T-helper 1 cell treated with Interleukin-12 subunit alpha and Interleukin-12 subunit beta and Interleukin-4 antibody, amounts not matched to agents 30 μg/mL and 1 μg/mL, for 36 hours (primary cell): ENCODE measurements at regions not wholly inside any gene's neighbourhood (a gene's known extent, or its start where the extent isn't known, plus 50 kb on each side); places are given as distances from the start of the nearest gene placed in this dataset.
"Not testable (repeated sequence)": the region's sequence is repeated elsewhere in the genome, so short reads cannot be mapped to it uniquely, and the experiment has no call there.

Experiments
- H3K27ac Mint-ChIP-seq: one replicate; pipeline ENCODE4 v1.8.0; 2021; ENCODE audit warnings: mild to moderate bottlenecking, mixed read lengths
- H3K27me3 Mint-ChIP-seq: one replicate; pipeline ENCODE4 v1.8.0; 2021; ENCODE audit warnings: low read depth, mixed read lengths
- H3K36me3 Mint-ChIP-seq: one replicate; pipeline ENCODE4 v1.8.0; 2021; ENCODE audit warnings: low read depth, mixed read lengths
- H3K4me1 Mint-ChIP-seq: one replicate; pipeline ENCODE4 v1.8.0; 2021; ENCODE audit warnings: low read depth, mixed read lengths
- H3K4me3 Mint-ChIP-seq: one replicate; pipeline ENCODE4 v1.8.0; 2021; ENCODE audit warnings: mild to moderate bottlenecking, moderate library complexity, mixed read lengths
- H3K9me3 Mint-ChIP-seq: one replicate; pipeline ENCODE4 v1.8.0; 2021; ENCODE audit warnings: mixed read lengths

DNA sequence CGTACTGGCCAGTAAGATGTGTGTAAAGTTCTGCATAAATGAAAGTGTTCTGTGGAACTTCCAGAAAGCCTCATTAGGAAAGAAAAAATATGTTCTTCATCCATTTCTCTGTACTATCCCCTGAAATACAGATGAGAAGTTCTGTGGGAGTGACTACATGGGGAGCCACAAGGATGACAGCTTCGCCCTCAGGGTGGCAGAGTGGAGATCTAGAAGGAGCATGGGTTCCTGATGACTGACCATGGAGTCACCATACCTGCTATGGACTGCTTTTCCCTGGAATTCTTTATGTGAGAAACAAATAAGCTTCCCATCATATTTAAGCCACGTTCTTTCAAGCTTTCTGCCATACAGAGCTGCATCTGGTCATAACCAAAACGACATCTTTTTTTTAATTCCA is 113.9 kb upstream of the RGS1 start:
- Mint-ChIP-seq H3K4me3 (no peak overlapping the region), H3K27ac (no peak overlapping the region), H3K9me3 (no peaks in the 10 kb centered on the region), H3K36me3 (no peaks in the 10 kb centered on the region), H3K4me1 (no peaks in the 10 kb centered on the region), H3K27me3 (peaks cover 8% of the 10 kb centered on the region)

DNA sequence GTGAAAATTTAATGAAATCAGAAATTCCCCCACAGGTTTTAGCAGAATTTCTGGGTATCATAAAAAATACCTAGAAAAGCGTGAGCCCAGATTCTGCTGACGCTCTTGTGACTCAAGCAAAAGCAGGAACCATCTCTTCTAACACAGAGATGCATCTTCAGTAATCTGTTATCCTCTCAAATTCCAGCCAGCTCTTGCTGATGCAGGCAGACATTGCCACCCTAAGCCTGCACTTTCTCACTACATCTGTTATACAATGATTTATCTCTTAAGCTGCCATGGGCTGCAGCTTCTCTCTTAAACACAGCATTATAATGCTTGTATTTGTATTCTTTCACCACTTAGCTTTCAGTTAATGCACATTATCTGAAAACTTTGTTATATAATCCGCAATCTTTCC is 113.0 kb upstream of the RGS1 start:
- no peak overlapping the region for H3K4me3 Mint-ChIP-seq
- H3K27ac Mint-ChIP-seq = no peak overlapping the region
- no peaks in the 10 kb centered on the region for H3K36me3 Mint-ChIP-seq
- H3K4me1 Mint-ChIP-seq = no peaks in the 10 kb centered on the region
- peaks cover 12% of the 10 kb centered on the region for H3K27me3 Mint-ChIP-seq
- H3K9me3 Mint-ChIP-seq = no peaks in the 10 kb centered on the region

DNA sequence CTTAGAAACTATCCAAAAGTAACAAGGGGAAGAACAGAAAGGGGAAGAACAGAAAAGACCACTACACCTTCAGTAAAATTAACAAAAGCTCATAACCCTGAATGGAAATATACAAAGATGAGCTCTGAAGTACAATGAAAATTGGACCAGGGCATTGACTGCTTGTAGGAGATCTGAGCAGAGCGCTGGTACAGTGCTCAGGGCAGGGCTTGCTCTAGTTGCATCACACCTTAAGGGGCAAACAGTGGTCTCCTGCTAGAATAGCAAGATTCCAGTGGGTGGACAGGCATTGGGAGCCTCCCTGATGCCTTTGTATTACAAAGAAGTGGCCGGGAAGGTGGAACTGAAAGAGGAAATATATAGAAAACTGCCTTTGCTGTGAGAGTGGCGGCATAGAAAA is 111.9 kb upstream of the RGS1 start:
- Mint-ChIP-seq H3K27ac (no peak overlapping the region), H3K4me3 (no peak overlapping the region), H3K9me3 (no peaks in the 10 kb centered on the region), H3K27me3 (peaks cover 18% of the 10 kb centered on the region), H3K4me1 (no peaks in the 10 kb centered on the region), H3K36me3 (no peaks in the 10 kb centered on the region)

DNA sequence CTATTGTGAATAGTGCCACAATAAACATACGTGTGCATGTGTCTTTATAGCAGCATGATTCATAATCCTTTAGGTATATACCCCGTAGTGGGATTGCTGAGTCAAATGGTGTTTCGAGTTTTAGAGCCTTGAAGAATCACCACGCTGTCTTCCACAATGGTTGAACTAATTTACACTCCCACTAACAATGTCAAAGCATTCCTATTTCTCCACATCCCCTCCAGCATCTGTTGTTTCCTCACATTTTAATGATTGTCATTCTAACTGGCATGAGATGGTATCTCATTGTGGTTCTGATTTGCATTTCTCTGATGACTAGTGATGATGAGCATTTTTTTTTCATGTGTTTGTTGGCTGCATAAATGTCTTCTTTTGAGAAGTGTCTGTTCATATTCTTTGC is 110.4 kb upstream of the RGS1 start:
- H3K4me1 Mint-ChIP-seq, H3K27ac Mint-ChIP-seq, H3K36me3 Mint-ChIP-seq, H3K4me3 Mint-ChIP-seq, H3K9me3 Mint-ChIP-seq: not testable (repeated sequence)
- H3K27me3 Mint-ChIP-seq = peaks cover 33% of the 10 kb centered on the region

DNA sequence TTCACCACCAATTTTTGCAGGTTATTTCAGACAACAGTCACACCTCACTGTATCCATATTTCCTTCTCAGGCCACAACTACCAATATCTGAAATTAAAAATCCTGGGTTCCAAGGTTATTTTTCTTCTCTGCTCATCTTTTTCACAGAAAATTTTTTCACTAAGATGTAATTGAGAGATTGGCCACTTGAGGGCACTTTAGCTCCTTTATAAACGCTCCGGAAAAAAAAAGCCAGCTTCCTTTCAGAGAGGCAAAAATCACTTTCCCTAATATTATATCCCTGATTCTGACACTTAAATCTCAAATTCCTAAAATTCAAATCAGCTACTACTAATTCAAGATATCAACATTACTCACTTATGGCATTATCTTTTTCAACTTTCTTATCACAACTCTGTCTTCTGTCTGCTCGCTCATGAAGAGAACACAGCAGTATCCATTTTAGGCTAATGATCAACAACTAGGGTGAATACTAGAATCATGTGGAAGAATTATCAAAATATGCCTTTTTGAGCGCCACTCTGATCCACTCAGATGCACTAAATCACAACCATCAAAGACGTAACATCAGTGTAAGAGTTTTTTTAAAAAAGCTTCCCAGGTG is 101.4 kb upstream of the RGS1 start:
- H3K36me3 Mint-ChIP-seq = no peaks in the 10 kb centered on the region
- H3K9me3 Mint-ChIP-seq = no peaks in the 10 kb centered on the region
- H3K27ac Mint-ChIP-seq = no peak overlapping the region
- peaks cover 20% of the 10 kb centered on the region for H3K27me3 Mint-ChIP-seq
- H3K4me1 Mint-ChIP-seq = no peaks in the 10 kb centered on the region
- H3K4me3 Mint-ChIP-seq = no peak overlapping the region

DNA sequence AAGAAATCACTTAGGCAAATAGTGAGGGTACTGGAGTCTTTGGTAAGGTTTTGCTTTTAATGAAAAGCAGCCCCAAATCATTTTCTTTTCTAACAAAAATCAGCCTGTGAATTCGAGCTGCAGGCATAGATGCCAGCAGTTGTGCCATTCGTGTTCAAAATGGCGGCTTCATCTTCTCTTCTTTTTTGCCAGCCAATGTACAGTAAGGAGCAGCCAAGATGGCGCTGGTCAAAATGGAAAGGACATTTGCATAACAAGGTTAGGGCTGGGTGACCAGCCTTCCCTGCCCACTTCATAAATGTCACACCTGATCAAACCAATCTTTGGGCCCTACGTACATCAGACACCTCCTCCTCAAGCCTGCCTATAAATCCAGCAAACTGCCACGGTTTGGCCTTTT is 100.2 kb upstream of the RGS1 start:
- Mint-ChIP-seq H3K4me1 (peaks cover 2% of the 10 kb centered on the region), H3K4me3 (no peak overlapping the region), H3K36me3 (no peaks in the 10 kb centered on the region), H3K27me3 (peaks cover 9% of the 10 kb centered on the region), H3K9me3 (no peaks in the 10 kb centered on the region), H3K27ac (no peak overlapping the region)

DNA sequence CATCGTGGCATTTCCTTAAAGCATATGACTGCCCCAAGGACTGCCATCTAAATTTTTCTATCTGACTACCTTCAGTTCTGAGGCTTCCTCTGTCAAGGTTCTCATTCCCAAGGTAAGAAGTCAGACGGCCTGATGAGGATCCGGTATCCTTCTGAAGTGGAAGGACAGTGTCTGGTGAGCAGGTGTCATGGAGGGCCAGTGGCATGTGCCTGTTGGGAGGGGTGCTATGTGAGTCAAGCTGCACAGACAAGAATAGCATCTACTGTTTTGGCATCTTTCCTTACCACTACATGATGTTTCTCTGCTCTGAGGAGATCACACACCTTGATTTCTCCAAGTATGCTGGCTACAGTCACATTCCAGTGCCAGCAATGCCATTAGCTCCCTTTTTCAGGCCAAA is 99.6 kb upstream of the RGS1 start:
- H3K36me3 Mint-ChIP-seq = no peaks in the 10 kb centered on the region
- H3K9me3 Mint-ChIP-seq = no peaks in the 10 kb centered on the region
- H3K27ac Mint-ChIP-seq = no peak overlapping the region
- peaks cover 7% of the 10 kb centered on the region for H3K27me3 Mint-ChIP-seq
- H3K4me3 Mint-ChIP-seq = no peak overlapping the region
- peaks cover 2% of the 10 kb centered on the region for H3K4me1 Mint-ChIP-seq

DNA sequence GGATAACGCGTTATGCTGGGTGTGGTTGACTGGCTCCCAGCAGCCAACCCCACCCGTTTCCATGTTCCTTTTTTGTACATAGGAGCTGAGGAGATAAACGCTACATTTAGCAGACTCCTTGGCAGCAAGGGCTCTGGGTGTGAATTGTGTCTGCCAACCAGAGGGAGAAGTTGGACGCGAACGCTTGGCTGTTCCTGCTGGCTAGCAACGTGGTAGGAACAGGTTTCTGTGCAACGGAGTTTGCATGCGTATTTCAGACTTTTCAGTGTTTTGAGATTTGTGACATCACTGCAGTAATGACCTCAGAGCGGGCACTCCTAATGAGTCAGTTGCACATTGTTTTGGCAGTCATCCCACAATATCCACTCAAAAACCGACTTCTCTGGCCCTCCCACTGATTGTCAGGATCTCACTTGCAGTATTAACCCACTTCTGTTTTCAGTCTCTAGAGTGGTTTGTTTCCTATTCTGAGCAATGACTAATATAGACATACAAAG is 98.7 kb upstream of the RGS1 start:
- H3K36me3 Mint-ChIP-seq = no peaks in the 10 kb centered on the region
- peaks cover 7% of the 10 kb centered on the region for H3K27me3 Mint-ChIP-seq
- H3K9me3 Mint-ChIP-seq = no peaks in the 10 kb centered on the region
- H3K4me1 Mint-ChIP-seq = peaks cover 2% of the 10 kb centered on the region
- no peak overlapping the region for H3K4me3 Mint-ChIP-seq
- H3K27ac Mint-ChIP-seq = no peak overlapping the region

DNA sequence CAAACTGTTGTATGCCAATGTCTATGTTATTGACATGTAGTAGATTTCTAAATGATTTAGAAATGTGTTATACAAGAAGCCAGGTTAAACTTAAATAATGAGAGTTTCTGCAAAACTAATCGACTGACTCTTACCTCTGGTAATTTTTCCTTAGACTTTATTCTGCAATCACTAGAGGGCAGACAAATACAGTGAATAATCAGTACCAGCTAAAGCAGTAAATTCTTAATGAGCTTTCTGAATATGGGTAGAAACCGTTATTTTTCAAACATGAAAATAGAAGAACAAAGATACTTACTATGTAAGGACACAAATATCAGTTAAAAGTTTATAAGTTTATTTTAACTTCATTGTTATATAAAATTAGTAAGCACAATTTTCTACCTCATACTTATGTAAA is 97.9 kb upstream of the RGS1 start:
- peaks cover 2% of the 10 kb centered on the region for H3K4me1 Mint-ChIP-seq
- no peak overlapping the region for H3K27ac Mint-ChIP-seq
- peaks cover 7% of the 10 kb centered on the region for H3K27me3 Mint-ChIP-seq
- H3K36me3 Mint-ChIP-seq = no peaks in the 10 kb centered on the region
- H3K4me3 Mint-ChIP-seq = no peak overlapping the region
- no peaks in the 10 kb centered on the region for H3K9me3 Mint-ChIP-seq

DNA sequence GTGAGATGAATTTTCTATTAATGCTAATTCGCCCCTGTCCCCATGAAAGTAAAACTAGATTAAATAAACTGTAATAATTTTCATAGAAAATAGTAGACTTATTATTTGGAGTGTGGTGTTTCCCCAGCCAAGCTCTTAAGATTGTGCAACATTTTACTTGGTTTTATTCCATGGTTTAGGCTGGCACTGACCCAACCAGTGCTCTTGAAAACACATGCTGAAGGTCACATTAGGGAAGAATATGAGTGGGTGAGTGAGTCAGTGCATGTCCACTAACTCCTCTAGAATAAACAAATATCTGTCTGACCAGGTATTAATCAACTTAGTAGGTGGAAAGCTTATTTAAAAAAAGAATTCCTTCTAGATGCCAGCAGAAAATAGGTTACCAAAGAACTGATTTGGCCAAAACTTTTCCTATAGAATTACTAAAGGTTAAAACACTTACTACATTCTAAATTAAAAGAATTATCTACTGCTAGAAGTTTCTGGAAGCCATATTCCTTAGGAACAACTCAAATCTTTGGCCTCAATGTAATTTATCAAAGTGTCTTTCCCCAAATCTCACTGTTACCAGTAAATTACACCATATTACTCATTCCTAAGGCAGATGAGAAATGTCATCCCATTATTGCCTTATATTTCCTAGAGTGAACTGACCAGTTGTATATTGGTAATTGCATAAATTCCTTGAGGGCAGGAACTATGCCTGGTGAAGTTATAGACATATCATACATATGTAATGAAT is 89.7 kb upstream of the RGS1 start:
- Mint-ChIP-seq H3K4me3 (no peak overlapping the region), H3K36me3 (no peaks in the 10 kb centered on the region), H3K27ac (no peak overlapping the region), H3K4me1 (peaks cover 5% of the 10 kb centered on the region), H3K27me3 (no peaks in the 10 kb centered on the region), H3K9me3 (peaks cover 5% of the 10 kb centered on the region)

DNA sequence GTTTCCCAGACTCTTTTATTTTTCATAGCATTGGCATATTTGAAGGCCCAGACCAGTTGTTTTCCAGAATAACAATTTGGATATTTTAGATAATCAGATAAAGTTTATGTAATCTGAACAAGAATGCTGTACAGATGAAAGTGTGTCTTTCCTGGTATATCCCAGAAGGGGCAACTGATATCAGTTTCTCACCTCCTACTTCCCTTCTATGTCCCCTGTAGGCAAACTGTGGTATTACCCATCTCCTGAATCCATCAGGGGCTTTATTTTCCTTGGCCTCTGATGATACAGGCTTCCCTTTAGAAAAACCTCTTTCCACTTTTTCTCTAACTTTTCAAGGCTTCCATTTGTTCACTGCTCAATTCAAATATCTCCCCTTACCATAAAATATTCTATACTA is 87.5 kb upstream of the RGS1 start:
- Mint-ChIP-seq H3K36me3 (no peaks in the 10 kb centered on the region), H3K4me3 (no peak overlapping the region), H3K27ac (no peak overlapping the region), H3K27me3 (no peaks in the 10 kb centered on the region), H3K4me1 (peaks cover 5% of the 10 kb centered on the region), H3K9me3 (peaks cover 5% of the 10 kb centered on the region)

DNA sequence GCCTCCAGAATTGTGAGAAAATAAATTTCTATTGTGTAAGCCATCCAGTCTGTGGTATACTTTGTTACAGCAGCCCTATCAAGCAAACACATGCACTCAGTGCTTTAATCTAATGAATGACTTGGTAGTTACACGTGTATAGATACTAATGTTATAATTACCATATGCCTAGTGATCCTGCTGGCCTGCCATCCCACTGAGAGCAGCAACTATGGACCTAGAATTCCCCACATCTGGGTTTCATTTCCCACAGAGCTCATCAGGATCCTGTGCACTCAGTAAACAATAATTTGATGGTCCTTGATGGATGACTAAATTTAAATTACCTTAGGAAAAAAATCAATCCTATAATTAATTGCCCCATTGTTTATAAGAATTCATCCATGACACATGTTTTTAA is 86.5 kb upstream of the RGS1 start:
- Mint-ChIP-seq H3K36me3 (no peaks in the 10 kb centered on the region), H3K9me3 (peaks cover under 1% of the 10 kb centered on the region), H3K4me1 (peaks cover 5% of the 10 kb centered on the region), H3K4me3 (no peak overlapping the region), H3K27me3 (no peaks in the 10 kb centered on the region), H3K27ac (no peak overlapping the region)

DNA sequence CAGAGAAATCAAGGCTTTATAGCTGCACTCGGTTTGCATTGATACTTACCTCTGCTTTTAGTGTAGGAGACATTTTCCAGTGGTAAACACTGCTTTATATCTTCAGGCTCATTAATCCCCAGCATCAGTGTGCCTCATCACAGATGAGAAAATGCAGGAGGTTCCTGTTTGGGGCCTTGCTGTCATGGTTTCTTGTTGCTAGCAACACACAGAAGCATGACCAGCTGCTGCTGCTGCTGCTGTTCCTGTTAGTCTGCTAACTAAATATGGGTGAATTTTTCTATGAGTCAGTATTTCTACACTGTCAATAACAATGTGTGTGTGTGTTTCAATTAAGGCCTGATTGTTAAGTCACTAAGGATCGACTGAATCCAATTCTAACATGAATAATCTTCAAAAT is 85.8 kb upstream of the RGS1 start:
- H3K27ac Mint-ChIP-seq = no peak overlapping the region
- no peaks in the 10 kb centered on the region for H3K9me3 Mint-ChIP-seq
- H3K4me1 Mint-ChIP-seq = peaks cover 5% of the 10 kb centered on the region

DNA sequence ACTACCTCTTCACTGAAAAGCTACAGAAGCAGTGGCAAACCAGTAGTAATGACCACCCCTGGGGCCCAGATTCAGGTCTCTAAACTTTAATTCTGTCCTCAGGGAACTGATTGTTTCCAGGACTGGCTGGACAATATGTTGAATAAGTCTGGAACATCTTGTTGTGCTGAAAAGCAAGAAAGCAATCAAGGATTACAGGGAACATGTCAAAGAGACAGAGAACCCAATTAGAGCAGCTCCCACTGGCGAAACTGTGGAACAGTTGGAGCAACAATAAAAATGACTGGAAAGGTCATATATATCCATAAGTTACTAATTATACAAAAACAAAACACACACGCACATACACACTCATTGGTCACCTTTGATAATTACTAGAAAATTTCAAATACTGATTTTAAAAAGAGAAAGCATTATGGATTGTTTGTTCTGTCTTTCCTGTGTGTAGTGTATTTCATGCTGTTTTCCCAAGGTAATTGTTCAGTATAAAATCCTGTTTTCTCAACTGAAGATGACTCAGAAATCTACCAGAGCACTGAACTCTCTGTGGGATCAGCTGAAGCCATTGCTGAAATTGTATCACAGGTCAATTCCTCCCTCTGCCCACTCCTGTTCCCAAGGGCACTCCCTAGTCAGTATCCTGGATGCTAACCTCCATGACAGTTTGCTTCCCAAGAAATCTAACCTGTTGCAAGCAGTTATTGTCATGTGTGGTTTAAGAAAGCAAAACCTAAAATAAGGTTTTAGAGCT is 83.6 kb upstream of the RGS1 start:
- H3K27ac Mint-ChIP-seq = no peak overlapping the region
- no peak overlapping the region for H3K4me3 Mint-ChIP-seq
- no peaks in the 10 kb centered on the region for H3K9me3 Mint-ChIP-seq
- H3K36me3 Mint-ChIP-seq = no peaks in the 10 kb centered on the region
- H3K27me3 Mint-ChIP-seq = no peaks in the 10 kb centered on the region
- peaks cover 5% of the 10 kb centered on the region for H3K4me1 Mint-ChIP-seq

More for the DNA sequence above, 85.8 kb upstream of the RGS1 start:
- H3K27me3 Mint-ChIP-seq = no peaks in the 10 kb centered on the region
- no peaks in the 10 kb centered on the region for H3K36me3 Mint-ChIP-seq
- no peak overlapping the region for H3K4me3 Mint-ChIP-seq

DNA sequence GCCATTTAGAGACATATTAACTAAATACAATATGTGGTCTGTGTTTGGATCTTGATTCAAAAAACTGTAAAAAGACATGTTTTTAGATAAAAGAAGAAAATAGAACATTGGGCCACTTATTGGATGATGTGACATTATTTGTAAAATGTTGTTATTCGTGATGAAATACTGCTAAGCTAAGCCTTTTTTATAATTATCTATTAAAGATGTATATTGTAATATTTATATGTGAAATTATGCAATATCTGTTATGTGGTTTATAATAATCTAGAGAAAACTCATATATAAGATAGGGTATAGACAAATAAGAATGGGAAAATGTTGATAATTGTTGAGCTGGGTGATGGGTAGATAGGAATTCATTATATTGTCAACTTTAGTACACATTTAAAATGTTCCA is 82.0 kb upstream of the RGS1 start:
- Mint-ChIP-seq H3K4me3 (no peak overlapping the region), H3K4me1 (peaks cover 8% of the 10 kb centered on the region), H3K27me3 (no peaks in the 10 kb centered on the region), H3K27ac (no peak overlapping the region), H3K36me3 (no peaks in the 10 kb centered on the region), H3K9me3 (peaks cover 5% of the 10 kb centered on the region)
